ENCODE measurements at regions not wholly inside any gene's neighbourhood (a gene's known extent, or its start where the extent isn't known, plus 50 kb on each side); places are given as distances from the start of the nearest gene placed in this dataset.
A peak's percentile ranks its signal among the peaks of the same experiment; 100 is the strongest.

DNA sequence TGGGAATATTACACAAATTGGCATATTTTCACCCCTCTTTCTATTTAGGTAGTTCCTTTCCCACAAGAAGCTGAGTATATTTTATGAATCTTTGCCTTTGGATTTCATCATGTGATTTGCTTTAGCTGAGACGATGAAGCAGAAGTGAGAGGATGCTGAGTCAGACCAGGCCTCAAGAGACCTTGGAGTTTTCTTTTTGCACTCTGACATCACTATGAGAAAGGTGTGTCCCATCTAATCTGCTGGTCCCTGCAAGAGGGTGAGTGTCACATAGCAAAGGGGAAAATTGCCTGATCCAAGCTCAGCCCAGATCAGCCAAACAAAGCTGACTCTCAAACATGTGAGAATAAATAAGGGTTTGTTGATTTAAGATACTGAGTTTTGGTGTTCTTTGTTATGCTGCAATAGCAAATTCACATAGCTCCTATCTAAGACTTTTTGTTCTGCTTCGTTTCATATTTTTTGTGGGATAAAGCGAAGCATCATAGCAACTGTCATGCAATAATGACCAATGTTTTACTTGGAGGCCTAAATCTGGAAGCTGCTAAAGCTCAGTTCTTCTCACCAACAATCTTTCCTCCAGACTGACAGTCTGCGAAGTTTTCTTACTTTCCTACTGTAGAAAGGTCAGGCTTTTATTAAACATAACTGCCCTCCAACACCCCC lies 176.9 kb downstream of the PDHA2 start:
- TF ChIP-seq TCF12 (IDR thresholded peaks at IDR 0.05; ENCODE audit: low read depth, low read length) (no peak), NR2C1 (IDR thresholded peaks at IDR 0.05) (no peak), JUND (IDR thresholded peaks at IDR 0.05; ENCODE audit: low read depth, low read length) (no peak), HDAC2 (IDR thresholded peaks at IDR 0.05) (no peak), JUNB (IDR thresholded peaks at IDR 0.05) (peak; percentile 66), SMC3 (IDR thresholded peaks at IDR 0.05; ENCODE audit: borderline replicate concordance, low read length) (no peak), SRF (IDR thresholded peaks at IDR 0.05; ENCODE audit: low read depth in 2 of 2, low read length in 2 of 2) (no peak), MYC (IDR thresholded peaks at IDR 0.05; ENCODE audit: insufficient read depth, insufficient read length, insufficient replicate concordance, low read length, severe bottlenecking) (no peak), HDAC6 (IDR thresholded peaks at IDR 0.05; ENCODE audit: unreplicated experiment) (no peak), CBX5 (IDR thresholded peaks at IDR 0.05; ENCODE audit: low read depth) (no peak), SMAD1 (IDR thresholded peaks at IDR 0.05; ENCODE audit: low read depth, partially characterized antibody) (no peak)

Measured in GM12878 (cell line).